GM12874 (cell line): ENCODE measurements at regions not wholly inside any gene's neighbourhood (a gene's known extent, or its start where the extent isn't known, plus 50 kb on each side); places are given as distances from the start of the nearest gene placed in this dataset.

ENCODE experiments used
- TF ChIP-seq, protein P1 (sequence below): IDR thresholded peaks from 2 replicates; pipeline ENCODE4 v1.5.1; 2011; ENCODE audit warnings: low read depth, mild to moderate bottlenecking, control low read depth, low read length, moderate library complexity; ENCODE audit not compliant: insufficient read depth

DNA sequence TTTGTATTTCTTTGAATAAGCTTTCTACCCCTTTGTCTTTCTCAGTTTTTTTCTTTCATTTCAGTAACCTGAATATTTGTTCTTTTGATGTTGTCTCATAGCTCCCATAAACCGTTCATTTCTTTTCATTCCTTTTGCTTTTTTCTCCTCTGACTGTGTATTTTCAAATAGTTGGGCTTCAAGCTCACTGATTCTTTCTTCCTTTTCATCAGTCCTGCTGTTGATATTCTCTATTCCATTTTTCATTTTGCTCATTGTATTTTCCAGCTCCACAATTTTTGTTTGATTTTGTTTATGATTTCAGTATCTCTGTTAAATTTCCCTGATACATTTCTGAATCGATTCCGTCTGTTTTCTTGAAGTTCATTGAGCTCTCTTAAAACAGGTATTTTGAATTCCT, 129.6 kb upstream of the NUDT6 start:
- TF ChIP-seq, protein P1, sequence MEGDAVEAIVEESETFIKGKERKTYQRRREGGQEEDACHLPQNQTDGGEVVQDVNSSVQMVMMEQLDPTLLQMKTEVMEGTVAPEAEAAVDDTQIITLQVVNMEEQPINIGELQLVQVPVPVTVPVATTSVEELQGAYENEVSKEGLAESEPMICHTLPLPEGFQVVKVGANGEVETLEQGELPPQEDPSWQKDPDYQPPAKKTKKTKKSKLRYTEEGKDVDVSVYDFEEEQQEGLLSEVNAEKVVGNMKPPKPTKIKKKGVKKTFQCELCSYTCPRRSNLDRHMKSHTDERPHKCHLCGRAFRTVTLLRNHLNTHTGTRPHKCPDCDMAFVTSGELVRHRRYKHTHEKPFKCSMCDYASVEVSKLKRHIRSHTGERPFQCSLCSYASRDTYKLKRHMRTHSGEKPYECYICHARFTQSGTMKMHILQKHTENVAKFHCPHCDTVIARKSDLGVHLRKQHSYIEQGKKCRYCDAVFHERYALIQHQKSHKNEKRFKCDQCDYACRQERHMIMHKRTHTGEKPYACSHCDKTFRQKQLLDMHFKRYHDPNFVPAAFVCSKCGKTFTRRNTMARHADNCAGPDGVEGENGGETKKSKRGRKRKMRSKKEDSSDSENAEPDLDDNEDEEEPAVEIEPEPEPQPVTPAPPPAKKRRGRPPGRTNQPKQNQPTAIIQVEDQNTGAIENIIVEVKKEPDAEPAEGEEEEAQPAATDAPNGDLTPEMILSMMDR, result no peak

DNA sequence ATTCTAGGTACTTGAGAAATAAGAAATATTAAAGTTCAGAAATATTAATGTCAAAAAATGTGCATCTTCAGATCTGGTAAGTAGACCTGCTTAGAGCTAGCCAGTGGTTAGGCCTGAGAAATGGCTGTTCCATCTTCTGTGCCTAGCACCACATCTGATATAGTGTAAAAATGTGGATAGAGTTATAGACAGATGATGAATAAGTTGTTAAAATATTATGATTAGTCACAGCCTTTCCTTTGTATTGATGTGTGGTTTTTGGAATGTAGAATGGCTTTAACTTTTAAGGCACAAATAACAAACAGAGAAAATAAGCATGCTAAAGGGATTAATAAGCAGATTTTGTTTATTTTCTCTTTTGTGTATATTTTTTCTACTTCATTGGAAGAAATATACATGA, 133.5 kb upstream of the NUDT6 start:
- TF ChIP-seq, protein P1, result no peak

DNA sequence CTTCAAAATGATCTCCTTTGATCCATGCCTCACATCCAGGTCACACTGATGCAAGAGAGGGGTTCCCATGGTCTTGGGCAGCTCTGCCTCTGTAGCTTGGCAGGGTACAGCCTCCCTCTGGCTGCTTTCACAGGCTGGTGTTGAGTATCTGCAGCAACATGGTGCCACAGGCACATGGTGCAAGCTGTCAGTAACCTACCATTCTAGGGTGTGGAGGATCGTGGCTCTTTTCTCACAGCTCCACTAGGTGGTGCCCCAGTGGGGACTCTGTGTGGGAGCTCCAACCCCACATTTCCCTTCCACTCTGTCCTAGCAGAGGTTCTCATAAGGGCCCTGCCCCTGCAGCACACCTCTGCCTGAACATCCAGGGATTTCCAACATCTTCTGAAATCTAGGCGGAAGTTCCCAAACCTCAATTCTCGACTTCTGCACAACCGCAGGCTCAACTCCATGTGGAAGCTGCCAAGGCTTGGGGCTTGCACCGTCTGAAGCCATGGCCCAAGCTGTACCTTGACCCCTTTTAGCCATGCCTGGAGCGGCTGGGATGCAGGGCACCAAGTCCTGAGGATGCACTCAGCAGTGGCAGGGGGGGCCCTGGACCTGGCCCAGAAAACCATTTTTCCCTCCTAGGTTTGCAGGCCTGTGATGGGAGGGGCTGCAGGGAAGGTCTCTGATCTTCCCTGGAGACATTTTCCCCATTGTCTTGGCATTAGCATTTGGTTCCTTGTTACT, 137.8 kb upstream of the NUDT6 start:
- TF ChIP-seq, protein P1, result 0 out of 2 replicates have a peak, but pooled peaks have one; percentile 6

DNA sequence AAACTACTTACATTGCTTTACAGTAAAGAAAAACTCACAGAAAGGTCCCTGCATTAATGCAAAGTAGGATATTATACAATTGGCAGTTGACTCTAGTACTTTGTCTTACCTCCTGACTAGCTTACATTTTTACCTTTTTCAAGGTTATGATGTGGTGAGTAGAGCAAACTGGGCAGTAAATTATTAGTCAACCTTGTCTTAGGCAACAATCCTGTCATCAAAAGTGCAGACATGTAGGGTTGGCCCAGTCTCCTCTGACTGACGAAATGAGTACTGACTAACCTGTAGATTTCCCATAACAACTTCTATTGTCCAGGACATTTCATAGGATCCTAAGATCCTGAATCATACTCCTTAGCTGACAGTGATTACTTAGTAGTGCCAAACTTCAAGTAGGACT, 142.0 kb upstream of the NUDT6 start:
- TF ChIP-seq, protein P1, result no peak

DNA sequence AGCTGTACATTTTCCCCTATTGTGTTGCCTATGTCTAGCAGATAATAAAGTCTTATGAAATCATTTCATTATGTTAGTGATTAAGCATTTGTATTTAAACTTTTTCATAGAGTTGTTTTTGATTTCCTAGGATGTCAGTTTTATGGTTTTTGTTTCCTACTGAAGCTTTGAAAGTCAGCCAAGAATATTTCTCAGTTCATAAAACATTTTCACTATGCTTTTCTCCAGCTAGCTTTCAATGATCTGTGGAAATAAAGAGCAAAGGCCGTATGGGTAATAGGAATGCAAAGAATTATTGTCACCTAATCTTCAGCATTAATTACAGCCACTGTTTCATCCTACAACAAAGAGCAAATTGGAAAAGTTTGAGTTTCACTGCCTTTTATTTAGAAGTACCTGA, 145.7 kb upstream of the NUDT6 start:
- TF ChIP-seq, protein P1, result no peak

DNA sequence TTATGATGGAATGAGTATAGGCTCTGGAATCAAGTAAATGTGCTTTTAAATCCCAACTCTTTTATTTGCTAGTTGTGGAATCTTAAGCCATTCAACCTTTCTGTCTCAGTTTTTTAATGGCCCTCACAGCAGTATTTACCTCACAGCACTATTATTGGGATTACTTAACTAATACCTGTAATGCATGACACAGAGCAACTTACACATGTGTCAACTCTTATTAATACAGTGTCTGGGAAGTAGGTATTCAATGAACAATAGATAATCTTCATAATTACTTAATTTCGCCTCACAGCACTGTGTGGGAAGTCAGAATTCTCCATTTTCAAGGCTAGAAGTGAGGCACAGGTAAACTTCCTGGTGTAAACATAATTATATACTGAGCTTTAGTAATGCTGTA, 149.7 kb upstream of the NUDT6 start:
- TF ChIP-seq, protein P1, result no peak

DNA sequence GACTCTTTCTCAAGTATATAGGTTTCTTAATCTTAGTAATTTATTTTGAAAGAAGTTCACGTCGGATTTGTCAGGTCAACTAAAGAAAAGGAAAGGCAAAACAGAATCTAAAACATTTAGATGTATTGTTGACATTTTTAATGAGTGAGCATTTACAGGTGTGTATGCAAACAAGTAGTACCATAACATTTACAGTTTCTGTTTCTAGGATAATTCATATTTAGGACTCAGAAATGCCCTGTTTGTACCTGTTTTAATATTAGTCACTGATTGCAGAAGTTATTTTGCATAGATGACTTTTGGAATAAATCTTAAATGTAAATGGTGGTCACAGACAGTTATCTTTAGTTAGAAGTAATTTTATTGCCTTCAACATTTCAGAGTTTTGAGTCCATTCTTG, 151.3 kb upstream of the NUDT6 start:
- TF ChIP-seq, protein P1, result no peak
